Left ventricle myocardium superior (tissue), 1 donor: ENCODE measurements at regions not wholly inside any gene's neighbourhood (a gene's known extent, or its start where the extent isn't known, plus 50 kb on each side); places are given as distances from the start of the nearest gene placed in this dataset.
A peak's percentile ranks its signal among the peaks of the same experiment; 100 is the strongest.

Experiments
- ATAC-seq: fragments of 200-7000 bp; cut with Tn5 transposase; one replicate; pipeline ENCODE4 v1.9.1; 2020; ENCODE audit warnings: mild to moderate bottlenecking, moderate library complexity
- DNase-seq: peaks from one replicate; pipeline ENCODE4 v3.0.0-alpha.2; 2020
- intact Hi-C: fragments of 100-400 bp; cut with micrococcal nuclease; formaldehyde crosslinking; loops from one replicate; pipeline ENCODE4 v1.11.0; 2022
- donor health status: DM: no; HTN: yes; CAD: no; lungs with severe emphysema.

DNA sequence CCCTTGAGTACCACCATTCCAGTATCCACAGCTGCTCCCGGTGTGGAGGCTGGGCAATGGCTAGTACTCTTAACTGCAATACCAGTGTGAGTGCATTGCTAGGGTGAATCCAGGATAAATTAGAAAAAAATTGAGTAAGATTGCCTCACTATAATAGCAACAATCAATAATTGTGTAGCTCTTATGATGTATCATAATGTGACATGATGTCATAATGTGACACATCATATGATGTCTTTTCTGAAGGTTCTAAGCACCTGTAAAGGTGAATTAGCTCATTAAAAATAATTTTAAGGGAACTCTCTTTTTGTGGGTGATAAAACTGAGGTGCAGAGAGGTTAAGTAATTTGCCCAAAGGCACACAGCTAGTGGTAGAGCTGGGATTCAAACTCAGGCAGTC, 424.4 kb downstream of the HLX start:
- intact Hi-C loops: no loop called here
- no peak for ATAC-seq
- no peak for DNase-seq

DNA sequence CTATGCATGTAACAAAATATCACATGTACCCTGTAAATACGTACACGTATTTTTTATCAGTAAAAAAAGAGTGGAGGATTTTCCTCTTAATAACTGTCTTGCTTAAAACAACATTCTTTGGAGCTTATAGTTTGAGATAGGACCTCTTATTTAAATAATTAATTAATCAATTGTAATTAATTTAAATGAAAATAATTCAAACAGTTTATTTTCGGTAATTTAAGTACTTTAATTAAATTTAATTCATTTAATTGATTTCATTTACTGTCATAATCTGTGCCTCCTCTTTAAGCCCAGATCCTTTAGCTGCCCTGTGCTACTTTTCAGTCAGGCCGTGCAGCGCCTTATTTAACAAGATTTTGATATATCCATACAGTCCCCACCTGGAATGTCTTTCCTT, 427.0 kb downstream of the HLX start:
- DNase-seq: no peak
- ATAC-seq: no peak
- intact Hi-C loops: no loop called here

DNA sequence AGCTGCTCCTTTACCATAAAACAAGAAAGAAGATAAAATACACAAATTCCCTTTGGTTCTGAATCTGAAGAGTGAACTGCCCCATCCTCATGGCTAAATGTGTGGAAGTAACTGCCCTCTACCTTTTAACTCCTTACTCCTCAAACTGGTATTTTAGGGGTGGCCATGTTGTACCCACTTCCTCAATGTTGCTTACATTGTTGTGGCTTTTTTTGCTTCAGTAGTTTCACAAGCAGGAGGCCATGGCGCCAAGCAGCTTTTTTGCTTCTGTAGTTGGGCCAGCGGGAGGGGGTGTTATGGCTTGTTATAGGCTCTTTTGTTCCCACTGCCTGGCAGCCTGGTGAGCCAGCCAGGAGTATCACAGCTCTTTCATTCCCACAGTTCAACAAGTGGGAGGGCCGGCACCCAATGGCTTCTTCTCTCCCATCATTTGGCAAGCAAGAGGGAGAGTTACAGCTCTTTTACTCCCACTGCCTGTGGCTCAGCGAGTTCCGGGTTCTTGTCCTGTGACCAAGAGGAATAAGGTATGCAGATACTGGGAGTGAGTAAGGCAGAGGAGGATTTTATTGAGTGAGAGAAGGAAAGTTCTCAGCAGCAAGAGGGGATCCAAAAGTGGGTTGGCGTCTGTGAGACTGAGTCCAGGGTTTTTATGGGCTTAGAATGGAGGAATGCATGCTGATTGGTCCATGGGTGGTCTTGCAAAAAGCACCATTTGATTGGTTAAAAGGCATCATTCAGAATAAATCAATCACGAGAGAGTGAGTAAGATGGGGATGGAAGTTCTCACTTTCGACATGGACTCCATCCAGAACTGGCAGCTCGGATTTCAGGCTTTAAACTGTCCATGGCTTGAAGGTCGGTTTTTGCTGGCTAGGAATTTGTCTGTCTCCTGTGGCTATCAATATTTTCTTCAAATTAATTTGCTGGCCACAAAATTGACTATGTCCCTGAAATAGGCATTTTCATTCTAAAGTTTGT, 429.6 kb downstream of the HLX start:
- ATAC-seq: no peak
- DNase-seq: no peak
- intact Hi-C loops: no loop called here

DNA sequence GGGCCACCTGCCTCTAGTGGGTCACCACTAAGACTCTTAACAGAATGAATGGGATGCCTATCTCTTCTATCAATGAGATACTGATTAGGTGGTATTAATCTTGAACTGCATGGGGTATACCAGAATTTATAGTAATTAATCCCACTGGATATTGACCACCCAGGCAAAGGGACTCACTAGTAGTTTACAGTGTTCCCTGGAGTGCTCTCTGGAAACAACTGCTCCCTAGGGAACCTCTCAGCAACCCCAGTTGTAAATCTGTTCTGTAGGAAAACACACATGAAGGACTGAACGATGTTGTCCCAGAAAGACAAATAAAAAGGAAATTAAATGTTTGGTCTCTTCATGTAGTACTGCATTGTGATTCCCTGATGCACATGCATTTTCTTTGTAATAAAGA, 430.5 kb downstream of the HLX start:
- intact Hi-C loops: no loop called here
- ATAC-seq: no peak

DNA sequence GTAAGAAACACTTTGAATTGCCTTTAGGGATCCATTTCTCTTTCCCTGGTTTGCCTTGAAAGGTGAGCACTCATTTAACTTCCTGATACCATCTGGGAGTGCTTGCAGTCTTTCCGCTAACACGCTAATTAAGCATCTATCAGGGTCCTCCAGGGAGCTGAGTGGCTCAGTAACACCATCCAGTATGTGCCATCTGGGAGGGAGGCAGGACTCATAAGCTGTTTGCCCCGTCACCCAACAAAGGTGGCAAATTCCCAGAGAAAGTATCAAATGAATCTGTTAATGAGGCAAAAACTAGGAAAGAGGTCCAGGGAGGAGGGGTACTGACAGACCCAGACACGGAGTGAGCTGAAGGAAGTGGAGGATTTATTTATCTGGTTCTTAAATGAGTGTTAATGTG, 430.9 kb downstream of the HLX start:
- intact Hi-C loops: no loop called here
- no peak for DNase-seq
- ATAC-seq: no peak

More for the DNA sequence above, 430.5 kb downstream of the HLX start:
- no peak for DNase-seq

DNA sequence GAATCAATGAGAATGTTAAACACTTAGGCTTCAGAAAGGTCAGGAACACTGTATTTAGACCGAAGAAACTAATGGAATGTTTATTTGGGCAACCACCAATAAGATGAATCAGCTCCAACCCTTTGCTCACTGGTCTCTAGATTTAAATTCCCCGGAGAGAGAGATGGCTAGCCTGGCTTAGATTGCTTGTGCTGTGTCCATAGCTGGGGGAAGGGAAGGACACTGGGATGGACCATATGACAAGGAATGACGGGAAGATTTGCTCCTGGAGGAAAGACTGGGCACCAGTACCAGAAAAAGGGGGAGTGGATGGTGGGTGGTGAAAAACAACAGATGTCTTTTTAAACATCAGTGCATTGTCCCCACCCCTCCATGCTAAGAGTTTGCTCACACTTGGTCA, 426.6 kb downstream of the DUSP10 start:
- DNase-seq (no peak), ATAC-seq (peak; percentile 92)
- intact Hi-C loops: no loop called here

DNA sequence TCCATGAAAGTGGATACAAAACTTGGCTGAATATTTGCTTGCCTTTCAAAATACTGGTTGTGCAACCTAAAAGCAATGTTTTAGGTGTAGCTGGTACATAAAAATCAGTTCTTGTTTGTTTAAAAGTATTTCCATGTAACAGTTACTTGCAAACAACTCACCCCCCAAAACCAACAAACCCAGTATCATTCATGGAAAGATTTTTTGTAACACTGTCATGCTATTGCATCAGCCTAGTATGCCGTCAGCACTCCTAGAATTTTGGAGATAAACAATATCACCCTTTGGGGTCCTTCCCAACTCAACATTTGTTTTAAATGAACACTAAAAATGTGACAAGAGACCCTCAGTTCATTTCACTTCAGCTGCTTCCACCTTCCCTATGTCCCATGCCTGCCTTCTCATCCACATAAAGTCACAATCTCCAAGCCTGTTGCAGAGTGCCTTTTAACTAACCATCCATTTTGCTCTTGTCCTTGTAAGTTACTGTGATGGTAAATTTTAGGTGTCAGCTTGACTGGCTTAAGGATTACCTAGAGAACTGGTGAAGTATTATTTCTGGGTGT, 425.3 kb downstream of the DUSP10 start:
- DNase-seq: no peak
- ATAC-seq: no peak
- intact Hi-C loops: no loop called here

DNA sequence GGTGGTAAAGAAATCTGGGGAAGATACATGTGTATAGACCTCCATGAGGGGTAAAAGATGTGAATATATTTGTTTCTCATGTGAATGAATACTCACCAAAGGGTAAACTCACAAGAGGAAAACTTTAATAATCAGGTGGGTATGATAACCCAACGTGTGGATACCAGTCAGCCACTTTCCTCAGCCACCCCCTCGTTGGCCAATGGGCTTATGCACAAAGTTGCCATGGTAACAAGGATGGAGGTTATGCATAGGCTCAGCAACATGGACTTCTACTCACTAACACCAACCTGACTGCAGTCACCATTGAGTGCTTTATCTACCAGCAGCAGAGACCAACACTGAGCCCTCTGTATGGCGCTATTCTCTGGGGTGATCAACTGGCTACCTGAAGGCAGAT, 424.4 kb downstream of the DUSP10 start:
- ATAC-seq: no peak
- intact Hi-C loops: no loop called here
- DNase-seq: no peak

DNA sequence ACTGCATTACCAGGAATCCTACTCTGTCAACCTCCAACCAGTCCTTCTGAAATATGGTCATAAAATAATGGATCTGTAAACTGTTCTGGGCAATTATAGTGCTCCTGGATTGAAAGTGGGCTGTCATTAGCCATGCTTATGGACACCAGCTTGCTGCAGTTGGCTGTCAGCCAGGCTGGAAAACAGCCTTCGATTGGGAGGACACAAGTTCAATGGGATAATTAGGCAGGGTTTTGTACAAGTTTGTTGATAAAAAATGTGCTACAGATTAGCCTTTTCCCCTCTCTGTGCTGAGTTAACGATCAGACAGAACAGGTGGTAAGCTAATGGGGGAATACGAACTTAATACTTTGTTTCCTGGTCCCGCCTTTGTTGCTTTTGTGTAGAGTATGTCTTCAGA, 413.9 kb downstream of the DUSP10 start:
- peak; percentile 28 for DNase-seq
- ATAC-seq: no peak
- intact Hi-C loops: no loop called here

DNA sequence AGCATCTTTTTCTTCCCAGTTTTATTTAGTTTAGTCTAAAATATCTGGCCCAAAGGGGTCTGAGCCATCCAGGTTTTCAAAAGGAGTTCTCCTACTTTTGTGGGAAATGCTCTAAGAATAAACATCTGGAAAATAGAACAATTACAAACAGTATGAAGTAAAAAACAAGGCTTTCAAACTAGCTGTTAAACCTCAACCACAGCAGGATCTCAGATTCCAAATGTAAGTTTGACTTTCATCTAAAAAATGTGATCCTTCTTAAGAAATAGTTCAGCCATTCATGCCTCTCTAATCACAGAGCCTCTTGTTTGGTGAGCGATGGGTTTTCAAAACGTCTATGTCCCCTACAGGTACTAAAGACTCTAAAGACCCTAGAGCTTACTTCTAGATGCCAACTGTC, 413.5 kb downstream of the DUSP10 start:
- ATAC-seq (no peak), DNase-seq (no peak)
- intact Hi-C loops: no loop called here

DNA sequence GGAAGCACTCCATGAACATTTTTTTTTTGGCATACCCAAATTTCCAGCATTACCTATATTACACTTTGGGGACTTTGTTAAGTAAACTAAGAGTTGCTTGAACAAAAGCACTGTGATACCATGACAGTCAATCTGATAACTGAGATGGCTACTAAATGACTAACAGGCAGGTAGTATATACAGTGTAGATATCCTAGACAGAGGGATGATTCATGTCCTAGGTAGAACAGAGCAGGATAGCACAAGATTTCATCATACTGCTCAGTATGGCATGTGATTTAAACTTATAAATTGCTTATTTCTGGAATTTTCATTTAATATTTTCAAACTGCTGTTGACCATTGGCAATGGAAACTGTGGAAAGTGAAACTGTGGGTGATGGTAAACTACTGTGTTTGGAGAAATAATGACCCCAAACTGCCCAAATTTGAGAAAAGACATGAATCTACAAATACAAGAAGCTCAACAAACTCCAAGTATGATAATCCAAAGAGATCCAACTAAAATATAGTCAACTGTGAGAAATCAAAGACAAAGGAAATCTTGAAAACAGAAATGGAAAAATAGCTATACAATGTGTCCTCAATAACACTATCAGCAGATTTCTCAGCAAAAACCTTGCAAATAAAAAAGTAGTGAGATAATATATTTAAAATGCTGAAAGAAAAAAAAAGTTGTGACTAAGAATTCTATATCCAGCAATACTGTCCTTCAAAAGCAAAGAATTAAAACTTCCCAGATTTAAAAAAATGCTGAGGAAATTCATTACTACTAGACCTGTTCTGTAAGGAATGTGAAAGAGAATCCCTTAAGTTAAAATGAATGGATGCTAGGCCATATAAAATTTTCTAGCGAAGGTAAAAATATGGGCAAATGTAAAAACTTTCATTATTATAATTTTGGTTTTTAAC, 410.4 kb downstream of the DUSP10 start:
- no peak for ATAC-seq
- DNase-seq: no peak
- intact Hi-C loops: no loop called here

DNA sequence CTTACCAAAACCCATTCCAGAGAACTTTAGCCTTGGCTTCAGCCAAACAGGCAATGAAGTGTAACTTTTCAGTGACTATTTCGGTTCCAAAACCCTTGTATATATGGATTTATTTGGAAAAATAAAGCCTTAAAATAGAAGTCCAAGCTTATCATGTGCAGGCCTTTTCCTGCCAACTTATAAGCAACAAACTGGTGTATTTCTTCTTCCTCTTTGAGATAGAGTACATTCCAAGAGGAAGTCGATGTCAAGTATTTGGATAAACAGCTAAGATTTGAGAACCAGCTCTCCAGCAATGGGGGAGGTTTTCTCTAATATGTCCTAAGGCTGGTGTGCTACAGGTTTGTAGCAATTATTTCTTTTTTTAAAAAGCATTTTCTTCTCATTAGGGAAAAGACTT, 407.8 kb downstream of the DUSP10 start:
- intact Hi-C loops: no loop called here
- peak; percentile 47 for ATAC-seq
- no peak for DNase-seq

DNA sequence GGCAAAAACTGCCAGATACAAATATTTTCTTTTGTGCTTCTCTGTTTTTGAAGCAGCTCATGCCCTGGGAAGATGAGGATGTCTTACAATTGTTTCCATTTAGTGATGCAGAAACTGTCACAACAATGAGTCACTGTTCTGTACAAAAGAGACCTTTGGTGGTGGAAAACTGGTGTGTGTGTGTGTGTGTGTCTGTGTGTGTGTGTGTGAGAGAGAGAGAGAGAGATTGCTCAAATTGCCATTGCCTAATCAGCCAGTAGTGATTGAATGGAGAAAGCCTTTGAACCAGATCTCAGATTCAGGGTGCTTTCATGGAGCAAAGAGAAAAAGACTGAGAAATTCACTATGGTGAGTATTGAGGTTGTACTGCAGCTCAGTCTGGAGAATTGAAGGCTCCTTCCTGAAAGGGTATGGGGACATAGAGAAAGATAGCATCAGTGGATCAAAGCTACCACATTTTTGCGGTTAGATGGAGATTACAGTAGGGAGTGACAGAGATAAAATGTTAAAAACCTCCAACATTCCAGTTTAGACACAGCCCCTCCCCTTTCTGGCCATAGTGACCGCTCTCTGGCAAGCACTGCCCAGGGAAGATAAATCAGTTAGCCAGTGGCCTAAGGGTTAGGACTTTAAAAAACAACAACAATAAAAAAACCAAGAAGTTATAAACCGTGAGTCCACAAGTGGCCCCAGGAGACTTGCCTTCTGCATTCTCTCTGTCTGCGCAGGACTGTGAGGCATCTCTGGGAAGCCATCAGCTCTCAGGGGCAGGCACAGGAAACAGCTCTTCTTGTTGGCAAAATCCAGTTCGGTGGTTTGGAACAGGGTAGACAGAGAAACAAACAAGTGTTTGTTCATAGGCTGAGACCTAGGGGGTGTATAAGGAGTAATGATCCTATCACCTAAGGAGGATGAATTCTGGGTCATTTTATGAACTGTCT, 406.5 kb downstream of the DUSP10 start:
- DNase-seq (peak; percentile 33), ATAC-seq (peak; percentile 69)
- intact Hi-C loops: no loop called here

DNA sequence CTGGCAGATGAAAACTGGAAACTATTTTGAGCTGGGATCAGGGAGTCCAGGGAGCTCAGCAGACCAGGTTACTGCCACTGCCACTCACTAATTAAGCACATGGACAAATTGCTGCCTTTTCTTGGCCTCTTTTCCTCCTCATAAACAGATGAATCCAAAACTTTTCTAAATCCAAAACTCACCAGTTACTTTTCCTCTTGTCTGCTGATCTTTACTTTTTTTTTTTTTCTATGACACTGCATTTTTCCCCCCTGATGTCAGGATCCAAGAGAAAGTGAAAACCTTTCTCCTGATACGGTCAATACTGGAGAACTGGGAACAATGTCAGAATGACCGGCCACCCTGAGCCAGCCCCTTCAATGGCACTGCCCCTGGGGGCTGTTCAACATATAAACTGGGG, 405.8 kb downstream of the DUSP10 start:
- no peak for DNase-seq
- peak; percentile 29 for ATAC-seq
- intact Hi-C loops: no loop called here

DNA sequence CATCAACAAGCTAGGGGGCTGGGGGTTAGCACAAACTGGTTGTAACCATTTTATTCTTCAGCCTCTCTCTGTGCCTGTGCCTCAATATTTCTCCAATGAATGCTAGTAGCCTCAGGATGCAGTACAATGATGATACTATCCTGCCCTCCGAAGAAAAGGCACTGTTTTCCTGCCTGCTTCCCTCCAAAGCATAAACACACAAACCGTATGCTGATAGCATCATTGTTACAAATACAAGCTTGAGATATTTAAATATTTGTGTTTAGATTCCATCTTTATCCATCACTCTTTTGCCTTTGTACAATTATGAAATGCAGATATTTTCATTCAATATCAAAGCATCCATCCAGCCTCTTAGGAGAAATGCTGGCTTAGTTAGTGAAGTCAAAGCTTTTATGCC, 404.8 kb downstream of the DUSP10 start:
- ATAC-seq: no peak
- intact Hi-C loops: no loop called here
- DNase-seq: no peak

DNA sequence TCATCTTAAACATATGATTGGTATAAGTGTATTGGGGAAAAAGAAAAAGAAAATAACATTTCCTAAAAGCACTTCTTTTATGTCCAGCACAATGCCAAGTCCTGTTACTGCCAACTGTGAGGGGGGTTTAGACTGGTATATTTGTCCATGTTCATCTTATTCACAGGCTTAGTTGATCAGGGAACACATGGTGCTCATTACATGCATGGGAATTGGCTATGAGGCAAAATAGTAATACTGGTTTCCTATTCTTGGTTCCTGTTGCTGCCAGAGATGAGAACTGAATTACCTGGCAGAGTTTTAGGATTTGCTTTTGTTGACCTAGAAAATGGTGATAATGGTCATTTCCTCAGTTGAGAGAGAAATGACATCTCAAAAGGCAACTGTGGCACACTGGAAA, 398.8 kb downstream of the DUSP10 start:
- ATAC-seq: no peak
- DNase-seq: no peak
- intact Hi-C loops: no loop called here

DNA sequence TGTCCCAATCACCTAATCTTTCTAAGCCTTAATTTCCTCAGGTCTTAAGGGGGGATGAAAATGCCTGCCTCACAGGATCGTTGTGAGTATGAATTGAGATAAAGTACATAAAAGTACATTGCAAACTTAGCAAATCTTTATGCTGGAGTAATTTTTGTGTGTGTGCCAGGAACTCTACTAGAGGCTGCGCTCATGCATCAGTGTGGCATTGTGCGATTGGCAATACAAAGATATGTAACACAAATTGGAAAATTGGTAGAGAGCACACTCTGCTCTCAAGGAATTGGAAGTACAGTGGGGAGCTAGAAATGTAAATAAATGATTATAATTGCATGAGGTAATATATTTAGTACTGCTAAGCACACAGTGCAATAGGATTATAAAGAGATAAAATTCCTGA, 398.3 kb downstream of the DUSP10 start:
- no peak for DNase-seq
- intact Hi-C loops: no loop called here
- no peak for ATAC-seq

DNA sequence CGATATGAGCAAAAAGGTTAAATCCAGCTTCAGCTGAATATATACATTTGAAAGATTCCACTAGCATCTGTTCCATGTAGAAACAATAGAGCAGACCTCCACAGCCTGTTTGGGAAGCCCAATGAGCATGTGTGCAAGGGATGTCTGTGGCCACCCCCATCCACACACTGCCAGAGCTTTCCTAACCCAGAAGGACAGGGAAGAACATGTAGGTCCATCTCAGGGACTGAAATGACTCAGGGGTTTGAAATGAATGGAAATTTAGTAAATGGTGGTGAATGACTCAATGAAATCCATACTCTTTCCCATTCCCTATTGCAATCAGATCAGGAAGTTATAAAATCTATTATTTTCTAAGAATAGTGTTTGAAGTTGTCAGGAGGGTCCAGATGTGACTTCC, 397.2 kb downstream of the DUSP10 start:
- no peak for DNase-seq
- intact Hi-C loops: no loop called here
- no peak for ATAC-seq

DNA sequence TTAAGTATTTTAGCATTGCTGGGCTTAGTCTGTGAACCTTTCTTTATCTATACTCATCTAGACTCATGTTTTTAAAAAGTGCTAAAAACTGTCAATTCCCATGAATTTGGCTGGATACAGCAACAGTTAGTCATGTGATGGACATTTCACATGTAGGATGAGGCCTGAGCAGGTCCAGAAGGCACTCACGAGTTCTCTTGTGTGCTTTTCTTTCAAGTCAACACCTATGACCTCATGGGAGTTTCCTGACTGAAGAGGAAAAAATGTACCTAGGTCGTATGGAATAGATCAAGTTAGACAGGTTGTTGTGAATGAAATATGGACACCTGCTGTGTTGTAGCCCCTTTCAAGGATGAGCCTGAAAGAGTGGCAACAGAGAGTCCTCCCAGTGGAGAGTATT, 394.2 kb downstream of the DUSP10 start:
- DNase-seq: no peak
- intact Hi-C loops: no loop called here
- no peak for ATAC-seq
